Activated CD8-positive, alpha-beta memory T cell treated with anti-CD3 and anti-CD28 coated beads, Interleukin-2, amount 50 U/mL, for 48 hours (primary cell): ENCODE measurements at regions not wholly inside any gene's neighbourhood (a gene's known extent, or its start where the extent isn't known, plus 50 kb on each side); places are given as distances from the start of the nearest gene placed in this dataset.

Experiments used
- DNase-seq: peaks from one replicate; pipeline ENCODE4 v3.0.0-alpha.2; 2020

DNA sequence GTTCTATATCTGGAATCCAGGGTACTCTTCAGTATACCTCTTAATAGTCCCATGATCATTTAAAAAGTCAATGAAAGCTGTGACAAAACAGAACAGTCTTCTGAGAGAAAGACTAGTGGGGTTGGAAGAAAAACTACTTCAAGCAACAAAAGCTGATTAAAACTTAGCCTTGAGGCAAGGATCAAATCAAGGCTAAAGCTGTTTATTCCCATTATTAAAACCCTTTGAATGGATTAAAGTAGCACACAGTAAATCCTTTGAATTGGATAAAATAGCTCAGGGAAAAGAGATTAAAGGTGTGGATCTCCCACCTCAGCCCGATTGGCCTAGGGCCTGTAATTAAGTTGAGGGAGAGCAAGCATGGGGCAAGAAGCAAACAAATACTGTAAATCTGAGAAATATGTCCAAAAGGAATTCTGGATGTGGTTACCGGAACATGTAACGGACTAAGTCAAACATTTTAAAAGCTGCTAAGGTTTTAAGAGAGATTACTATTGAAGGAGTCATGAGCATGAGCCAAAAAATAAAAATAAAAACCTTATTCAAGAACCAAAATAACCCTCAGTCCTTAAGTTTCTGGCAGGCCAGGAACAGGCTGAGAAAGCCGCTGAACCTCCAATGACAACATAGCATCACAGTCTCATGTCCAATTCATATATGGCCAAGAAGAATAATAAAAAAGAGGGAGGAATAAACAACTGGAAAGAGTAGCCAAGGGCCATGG, 257.3 kb upstream of the NEIL3 start:
- no peak for DNase-seq

DNA sequence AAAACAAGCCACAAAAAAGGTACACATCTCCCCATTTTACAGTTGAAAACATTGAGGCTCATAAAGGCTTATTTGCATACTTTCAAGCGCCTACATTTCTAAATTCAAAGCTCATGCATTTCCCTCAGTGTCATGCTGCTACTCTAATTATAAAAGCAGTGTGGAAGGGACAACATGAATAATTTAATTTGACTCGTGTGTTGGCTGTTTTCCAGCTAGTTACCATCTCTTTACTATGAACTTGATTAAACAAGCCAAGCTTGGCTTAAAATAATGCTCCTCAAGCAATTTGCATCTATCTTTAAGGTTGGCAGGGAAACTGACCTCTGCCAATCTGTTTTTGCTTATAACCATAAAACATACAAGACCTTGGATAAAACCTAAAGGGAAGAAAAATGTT, 252.5 kb upstream of the NEIL3 start:
- DNase-seq = no peak

- no peak for DNase-seq
These were observed 245.6 kb upstream of the NEIL3 start for GRCh38 chr4:177064116-177064515.

- DNase-seq = no peak
These were observed 244.8 kb upstream of the NEIL3 start for GRCh38 chr4:177064729-177065394.

DNA sequence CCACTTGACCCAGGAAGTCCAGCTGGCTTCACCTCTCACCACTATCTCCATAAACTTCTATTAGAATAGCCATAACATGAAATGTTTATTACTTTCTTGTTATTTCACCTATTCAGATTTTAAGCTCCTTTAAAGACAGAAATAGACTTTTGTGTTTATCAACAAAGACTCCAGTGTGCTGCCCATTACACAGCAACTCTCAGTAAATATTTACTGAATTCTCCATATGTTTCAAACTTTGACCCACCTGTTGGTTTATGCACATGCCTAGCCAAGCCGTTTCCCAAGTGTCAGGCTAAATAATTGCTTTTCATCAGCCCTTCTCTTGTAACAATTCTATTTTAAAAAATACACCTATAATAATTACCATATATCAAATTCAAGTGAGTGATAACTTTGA, 242.9 kb upstream of the NEIL3 start:
- no peak for DNase-seq

DNA sequence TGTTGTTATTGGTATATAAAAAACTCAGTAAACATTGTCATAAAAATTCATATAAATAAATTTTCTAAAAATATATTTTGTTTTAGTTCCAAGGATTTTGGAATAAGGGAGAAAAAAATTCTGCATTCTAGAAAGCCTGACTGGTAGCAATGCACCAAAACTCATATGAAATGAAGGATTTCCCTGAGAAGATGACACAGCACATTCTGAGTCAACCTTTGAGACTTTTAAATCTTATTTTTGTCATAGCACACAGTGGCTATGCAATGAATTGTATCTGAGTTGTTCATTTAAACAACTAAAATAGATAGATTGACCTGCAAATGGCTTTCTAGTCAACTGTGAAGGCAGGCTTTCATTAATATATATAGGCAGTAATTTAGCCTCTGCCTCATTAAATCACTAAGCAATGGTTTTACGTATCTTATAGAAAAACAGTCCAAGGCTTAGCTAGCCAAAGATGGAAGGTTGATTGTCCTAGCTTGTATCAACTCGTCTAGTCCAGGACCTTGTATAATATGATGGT, 239.1 kb upstream of the NEIL3 start:
- DNase-seq = no peak

GRCh38 chr4:177077095-177077971, 232.3 kb upstream of the NEIL3 start:
- no peak for DNase-seq

DNA sequence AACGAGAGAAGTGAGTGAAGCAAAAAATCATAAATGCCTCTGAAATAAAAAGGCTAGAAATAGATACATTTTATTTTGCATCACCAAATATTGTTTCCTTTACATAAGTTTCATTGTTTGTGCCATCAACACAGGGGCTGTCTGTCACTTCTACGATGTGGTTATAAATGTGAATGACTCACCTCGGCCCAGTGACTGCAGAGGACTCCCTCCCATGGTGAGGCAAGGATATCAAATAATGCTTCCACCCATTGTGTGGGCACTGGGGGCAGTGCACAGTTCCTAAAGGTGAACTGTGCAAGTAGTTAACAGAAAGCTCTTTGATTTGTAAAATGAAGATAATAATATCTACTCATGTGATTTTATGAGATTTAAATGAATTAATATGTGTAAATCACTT, 230.3 kb upstream of the NEIL3 start:
- no peak for DNase-seq

DNA sequence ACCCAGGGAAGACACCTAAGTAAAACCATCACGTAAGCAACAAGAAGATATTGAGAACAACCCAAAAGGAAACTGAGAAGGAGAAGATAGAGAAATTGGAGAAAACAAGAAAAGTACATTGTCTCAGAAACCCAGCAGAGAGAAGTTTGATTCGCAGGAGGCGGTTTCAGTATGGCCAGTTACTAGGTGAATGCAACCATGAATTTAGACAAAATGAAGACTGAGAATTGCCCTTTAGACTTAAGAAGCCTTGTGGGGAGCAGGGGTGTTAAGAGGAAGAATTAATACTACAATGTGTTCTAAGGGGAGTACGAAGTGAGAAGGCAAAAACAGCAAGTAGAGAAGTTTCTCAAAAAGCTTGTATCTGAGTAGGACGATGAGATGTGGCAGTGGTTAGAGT, 229.3 kb upstream of the NEIL3 start:
- DNase-seq = no peak

- no peak for DNase-seq
These were observed 222.6 kb upstream of the NEIL3 start for GRCh38 chr4:177087060-177087459.

DNA sequence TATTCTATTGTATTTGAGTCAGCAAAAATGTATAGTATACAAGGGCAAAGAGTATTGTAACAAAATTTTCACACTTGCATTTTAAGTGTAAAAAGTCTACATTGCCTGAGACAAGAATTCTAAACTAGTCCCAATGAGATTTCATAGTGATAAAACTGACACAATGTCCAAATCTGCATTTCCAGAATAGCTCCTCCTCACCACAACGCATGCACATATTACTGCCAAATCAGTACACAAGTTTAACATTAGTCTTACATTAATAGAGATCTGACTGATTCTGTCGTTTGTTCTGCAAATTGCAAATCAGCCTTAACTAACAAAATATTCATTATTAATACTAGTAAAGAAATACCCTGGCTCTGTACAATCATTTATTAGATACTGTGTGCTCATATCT, 222.2 kb upstream of the NEIL3 start:
- no peak for DNase-seq

DNA sequence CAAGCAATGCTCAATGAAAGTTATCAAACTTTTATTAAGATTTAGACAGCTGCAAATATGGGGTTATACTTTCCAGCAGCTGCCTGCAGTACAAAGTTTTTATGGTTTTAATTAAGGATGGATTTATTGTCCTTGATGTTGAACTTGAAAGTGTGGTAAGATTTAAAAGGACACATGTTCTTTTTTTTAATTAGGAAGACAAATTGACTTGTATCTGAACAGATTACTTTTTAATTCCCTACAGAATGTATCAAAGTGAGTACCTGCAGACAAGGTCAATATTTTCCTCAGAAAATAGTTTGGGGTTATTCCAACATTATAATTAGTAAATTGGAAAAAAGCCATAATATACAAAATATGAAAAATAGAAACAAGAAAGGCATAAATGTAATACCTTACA, 218.2 kb upstream of the NEIL3 start:
- no peak for DNase-seq

DNA sequence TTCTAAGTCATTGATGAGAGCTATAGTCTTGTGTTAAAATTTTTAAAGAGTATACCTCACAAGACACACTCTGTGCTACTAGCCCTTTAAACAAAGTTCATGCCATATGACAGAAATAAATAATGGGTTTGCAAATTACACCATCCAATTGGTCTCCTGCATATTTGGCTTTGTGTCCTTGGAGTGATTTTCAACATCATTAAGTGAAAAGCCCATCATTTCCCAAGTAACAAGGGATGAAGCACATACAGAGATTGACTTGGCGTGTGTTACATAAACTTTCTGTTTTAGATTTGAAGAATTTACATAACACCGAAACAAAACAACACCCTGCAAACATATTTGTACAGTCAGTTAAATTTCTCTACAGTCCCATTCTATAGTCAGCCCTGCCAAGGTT, 216.9 kb upstream of the NEIL3 start:
- no peak for DNase-seq

DNA sequence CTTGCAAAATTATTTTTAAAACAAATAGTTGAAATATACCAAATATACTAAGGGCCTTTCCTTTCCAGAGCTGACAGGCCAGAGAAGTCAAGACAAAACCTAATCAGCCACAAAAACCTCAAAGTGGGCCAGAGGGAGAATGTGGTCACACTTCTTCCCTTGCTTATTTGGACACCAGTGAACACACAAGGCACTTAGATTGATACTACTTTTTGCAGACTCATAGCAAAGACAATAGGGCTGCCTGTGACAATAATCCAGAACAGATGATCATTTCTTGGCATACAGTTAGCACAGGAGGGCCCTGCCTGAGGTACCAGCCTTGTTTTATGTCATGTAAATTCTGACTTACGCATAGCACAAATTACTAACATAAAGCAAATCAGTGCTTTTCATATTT, 215.7 kb upstream of the NEIL3 start:
- no peak for DNase-seq

- no peak for DNase-seq
These were observed 212.4 kb upstream of the NEIL3 start for GRCh38 chr4:177097291-177097690.

GRCh38 chr4:177099211-177099610, 210.5 kb upstream of the NEIL3 start:
- no peak for DNase-seq

DNA sequence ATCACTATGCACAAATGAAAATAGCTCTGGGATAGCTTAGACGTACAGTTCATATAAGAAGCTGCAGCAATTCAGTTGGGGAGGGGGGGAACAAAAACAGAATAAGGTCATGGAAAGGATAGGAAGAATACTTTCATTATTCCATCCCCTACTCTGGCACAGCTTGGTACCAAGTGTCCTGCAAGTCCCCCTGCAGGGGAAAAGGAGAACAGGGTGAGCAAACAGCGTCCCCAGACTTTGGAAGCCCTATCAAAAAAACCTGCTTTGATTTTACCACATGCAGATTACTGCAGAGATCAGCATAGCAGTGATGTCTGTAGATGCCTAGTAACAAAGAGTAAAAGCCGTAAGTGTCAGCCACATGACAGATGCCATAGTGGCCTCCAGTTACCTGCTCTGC, 209.4 kb upstream of the NEIL3 start:
- DNase-seq = no peak

DNA sequence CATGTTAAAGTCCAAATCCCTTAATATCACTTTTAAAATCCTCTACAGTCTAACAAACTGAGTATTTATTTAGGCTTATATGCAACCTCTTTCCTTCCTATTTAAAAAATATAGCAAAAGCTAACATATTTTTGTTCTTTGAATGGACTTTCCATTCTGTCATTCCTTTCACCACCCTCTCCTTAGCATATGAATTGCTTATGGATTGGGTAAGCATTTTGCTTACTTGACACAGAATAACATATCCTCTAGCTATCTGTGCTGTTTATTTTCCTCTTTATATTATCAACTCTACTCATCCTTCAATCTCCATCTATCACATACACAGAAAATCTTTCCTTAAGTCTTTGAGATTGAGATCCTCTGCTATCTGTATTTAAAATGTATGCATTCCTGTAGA, 206.1 kb upstream of the NEIL3 start:
- no peak for DNase-seq

GRCh38 chr4:177105536-177105935, 204.1 kb upstream of the NEIL3 start:
- DNase-seq = no peak

DNA sequence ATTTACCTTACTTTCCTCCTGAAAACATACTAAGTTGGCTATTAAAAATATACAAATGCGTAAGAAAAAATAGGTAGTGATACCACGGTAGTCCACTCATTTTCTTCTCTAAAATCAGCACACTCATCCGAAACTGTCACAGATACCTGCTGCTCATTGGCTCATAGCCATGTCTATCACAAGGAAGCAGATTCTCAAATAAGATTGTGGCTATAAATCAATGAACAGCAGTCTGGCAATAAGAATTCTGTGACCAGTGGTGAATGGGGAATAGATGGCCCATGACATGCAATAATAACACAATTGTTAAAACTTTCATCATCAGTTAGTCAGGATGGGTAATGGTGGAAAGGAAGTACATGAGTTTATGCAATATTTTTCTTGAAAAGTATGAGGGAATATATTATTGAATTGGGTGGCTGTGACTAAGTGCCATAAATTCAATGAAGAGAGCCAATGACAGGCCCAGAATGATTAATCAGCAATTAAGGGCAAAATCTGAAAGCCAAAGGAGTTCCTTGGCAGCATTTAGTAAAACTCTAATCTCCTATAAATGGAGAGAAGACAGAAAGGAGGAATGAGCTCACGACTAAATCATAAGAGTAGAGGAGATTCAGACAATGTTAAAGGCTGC, 202.3 kb upstream of the NEIL3 start:
- DNase-seq = no peak

- DNase-seq = no peak
These were observed 201.0 kb upstream of the NEIL3 start for GRCh38 chr4:177108708-177109107.

DNA sequence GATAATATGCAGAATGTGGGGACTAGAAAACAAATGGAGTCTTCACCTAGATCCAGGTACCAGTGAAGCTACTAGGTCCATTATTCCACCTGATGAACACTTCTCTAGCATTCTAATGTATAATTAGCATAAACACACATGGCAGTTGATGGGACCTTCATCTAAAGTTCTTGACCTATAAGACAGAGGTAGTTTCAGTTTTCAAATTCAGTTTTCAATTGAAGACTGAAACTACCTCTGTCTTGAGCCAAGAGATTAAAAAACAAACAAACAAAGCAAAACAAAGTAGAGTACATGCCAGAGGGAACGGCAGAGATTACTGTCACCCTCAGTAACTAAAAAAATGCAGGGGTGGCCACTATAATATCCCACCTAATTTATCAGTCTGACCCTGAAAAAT, 199.9 kb upstream of the NEIL3 start:
- no peak for DNase-seq

DNA sequence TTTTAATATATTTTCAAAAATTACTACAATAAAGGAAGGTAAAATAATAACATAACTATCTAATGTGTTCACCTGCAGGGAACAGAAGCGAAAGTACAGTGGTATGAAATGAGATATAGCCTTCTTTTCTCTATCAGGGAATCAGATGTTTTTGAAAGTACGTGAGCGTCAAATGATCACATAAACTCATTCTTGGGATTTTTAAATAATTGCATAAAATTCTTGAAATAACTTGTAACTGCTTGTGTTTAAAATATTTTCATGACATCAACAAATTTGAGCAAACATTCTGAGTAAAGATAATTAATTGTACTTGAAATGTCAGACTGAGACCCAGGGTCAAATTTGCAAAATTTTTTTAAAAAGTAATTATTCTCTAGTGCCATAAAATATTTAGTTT, 193.5 kb upstream of the NEIL3 start:
- no peak for DNase-seq
